ENCODE measurements at regions not wholly inside any gene's neighbourhood (a gene's known extent, or its start where the extent isn't known, plus 50 kb on each side); places are given as distances from the start of the nearest gene placed in this dataset.

DNA sequence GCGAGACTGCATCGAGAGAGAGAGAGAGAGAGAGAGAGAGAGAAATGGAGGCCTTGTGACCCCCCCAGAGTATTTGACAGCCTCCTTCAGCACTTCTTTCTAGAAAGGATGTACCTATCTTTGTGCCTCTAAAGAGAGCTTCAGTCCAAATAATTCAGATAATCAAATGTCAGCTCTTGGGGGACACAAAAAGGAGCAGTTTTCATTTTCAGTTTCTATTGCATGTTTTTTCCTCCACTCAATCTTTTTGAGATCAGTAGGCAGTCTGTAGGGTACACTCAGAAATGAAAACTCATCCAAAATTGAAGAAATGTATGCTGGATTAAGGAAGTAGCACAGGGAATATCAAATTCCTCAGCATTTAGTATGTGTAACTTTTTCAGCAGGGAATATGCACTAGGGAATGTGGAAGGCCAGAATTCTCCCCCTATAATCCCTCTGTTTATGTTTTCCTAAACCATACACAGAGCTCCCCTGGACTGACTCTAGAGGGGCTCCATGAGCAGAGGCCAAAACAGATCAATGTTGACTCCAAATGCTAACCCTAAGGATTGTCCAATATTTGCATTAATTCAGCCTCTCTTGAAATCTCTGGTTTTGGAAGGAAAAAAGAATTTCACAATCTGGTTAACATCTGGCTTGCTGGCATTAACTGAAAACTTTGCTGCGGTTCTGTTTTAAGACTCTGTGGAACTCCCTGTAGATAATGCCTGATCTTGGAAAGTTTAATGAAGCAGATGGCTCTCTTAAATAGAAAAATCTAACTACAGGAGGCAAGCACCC lies 250.1 kb downstream of the CEMIP2 start:
- TF ChIP-seq POLR2AphosphoS5 (IDR thresholded peaks at IDR 0.05; ENCODE audit: low read depth, low read length): no peak
- TF ChIP-seq SIN3A (IDR thresholded peaks at IDR 0.05; ENCODE audit: borderline replicate concordance, insufficient read depth, low read length): no peak

All from PFSK-1 (cell line).